Middle frontal gyrus (tissue), 1 donor: ENCODE measurements at regions not wholly inside any gene's neighbourhood (a gene's known extent, or its start where the extent isn't known, plus 50 kb on each side); places are given as distances from the start of the nearest gene placed in this dataset.

ENCODE experiments used
- DNase-seq: peaks from one replicate; pipeline ENCODE4 v3.0.0-alpha.2; 2015; ENCODE audit warnings: low spot score; ENCODE audit errors: extremely low spot score

GRCh38 chr9:88754452-88754851, 219.5 kb downstream of the NXNL2 start:
- DNase-seq: no peak

- no peak for DNase-seq
These were observed 219.9 kb downstream of the NXNL2 start for GRCh38 chr9:88754886-88755285.

- no peak for DNase-seq
These were observed 222.5 kb downstream of the NXNL2 start for GRCh38 chr9:88757406-88758010.

- DNase-seq: no peak
These were observed 224.4 kb downstream of the NXNL2 start for GRCh38 chr9:88759364-88759763.

- no peak for DNase-seq
These were observed 224.3 kb upstream of the S1PR3 start for GRCh38 chr9:88766778-88767503.

GRCh38 chr9:88767504-88767790, 223.8 kb upstream of the S1PR3 start:
- DNase-seq: no peak

GRCh38 chr9:88772575-88772974, 218.7 kb upstream of the S1PR3 start:
- no peak for DNase-seq

GRCh38 chr9:88773126-88773525, 218.1 kb upstream of the S1PR3 start:
- DNase-seq: no peak

- DNase-seq: no peak
These were observed 217.5 kb upstream of the S1PR3 start for GRCh38 chr9:88773627-88774244.

GRCh38 chr9:88775037-88775471, 216.2 kb upstream of the S1PR3 start:
- DNase-seq: no peak

GRCh38 chr9:88775559-88775958, 215.7 kb upstream of the S1PR3 start:
- DNase-seq: no peak

- no peak for DNase-seq
These were observed 215.3 kb upstream of the S1PR3 start for GRCh38 chr9:88775966-88776365.

GRCh38 chr9:88776717-88777497, 214.4 kb upstream of the S1PR3 start:
- DNase-seq: no peak

GRCh38 chr9:88777498-88778312, 213.6 kb upstream of the S1PR3 start:
- DNase-seq: no peak

GRCh38 chr9:88781628-88782391, 209.5 kb upstream of the S1PR3 start:
- no peak for DNase-seq

- no peak for DNase-seq
These were observed 208.1 kb upstream of the S1PR3 start for GRCh38 chr9:88782931-88783710.

GRCh38 chr9:88783711-88784083, 207.6 kb upstream of the S1PR3 start:
- no peak for DNase-seq

GRCh38 chr9:88784960-88785359, 206.3 kb upstream of the S1PR3 start:
- DNase-seq: no peak

GRCh38 chr9:88786291-88787079, 204.8 kb upstream of the S1PR3 start:
- no peak for DNase-seq
